ENCODE measurements at regions not wholly inside any gene's neighbourhood (a gene's known extent, or its start where the extent isn't known, plus 50 kb on each side); places are given as distances from the start of the nearest gene placed in this dataset.
A peak's percentile ranks its signal among the peaks of the same experiment; 100 is the strongest.

DNA sequence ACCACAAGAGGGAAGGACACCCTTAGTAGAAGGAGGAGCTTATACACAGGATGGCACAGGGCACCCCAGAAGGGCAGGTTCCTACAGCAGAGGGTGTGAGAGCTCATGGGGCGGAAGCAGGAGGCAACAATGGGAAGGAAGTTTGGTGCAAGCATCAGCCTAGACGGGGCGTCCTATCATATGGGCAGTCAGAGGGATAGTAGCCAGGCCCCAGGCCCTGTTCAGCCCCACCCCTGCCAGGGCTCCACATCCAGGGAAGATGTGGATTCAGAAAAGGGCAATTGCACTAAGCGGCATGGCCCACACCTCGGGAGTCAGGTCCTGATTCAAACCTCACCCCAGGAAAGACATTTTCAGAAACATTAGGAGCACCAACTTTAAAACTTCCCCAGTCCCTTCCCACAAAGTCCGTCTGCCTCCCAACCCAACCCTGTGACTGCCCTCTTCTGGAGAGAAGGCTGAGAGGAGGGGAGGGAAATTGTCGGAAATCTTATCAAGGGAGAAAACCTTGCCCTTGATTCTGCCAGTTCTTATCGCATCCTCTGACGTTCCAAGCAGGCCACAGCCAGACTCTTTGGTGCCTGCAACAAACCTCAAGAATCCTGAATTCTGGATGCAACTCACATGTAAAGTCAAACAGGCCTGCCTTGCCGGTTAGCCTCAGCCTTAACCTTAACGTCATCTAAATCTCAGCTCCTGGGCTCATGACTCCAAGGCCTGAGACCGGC, 198.8 kb upstream of the CDH5 start:
- no peaks in the 10 kb centered on the region for H3K36me3 ChIP-seq
- H3K4me3 ChIP-seq: no peak overlapping the region
- peak overlapping the region in 3 of 11 experiments; percentile 3 to 25 (median 12); a peak in 1 of 22 replicates for H3K27ac ChIP-seq
- H3K9me3 ChIP-seq (replicated peaks in 1 of 11): peaks cover 0 to 28% (median 14%) of the 10 kb centered on the region in 11 experiments; a peak in 15 of 22 replicates
- TF ChIP-seq Cebpa-rat (IDR thresholded peaks at IDR 0.05): no peak
- no peak overlapping the region for H3K9ac ChIP-seq
- no peaks in the 10 kb centered on the region for H4K20me1 ChIP-seq
- peaks cover 9 to 60% (median 14%) of the 10 kb centered on the region in 10 experiments; a peak in 18 of 20 replicates for H3K4me1 ChIP-seq
- no peaks in the 10 kb centered on the region for H3K27me3 ChIP-seq
- peak overlapping the region in 4 of 11 experiments; percentile 11 to 19 (median 15); a peak in 5 of 22 replicates for H3K4me2 ChIP-seq

DNA sequence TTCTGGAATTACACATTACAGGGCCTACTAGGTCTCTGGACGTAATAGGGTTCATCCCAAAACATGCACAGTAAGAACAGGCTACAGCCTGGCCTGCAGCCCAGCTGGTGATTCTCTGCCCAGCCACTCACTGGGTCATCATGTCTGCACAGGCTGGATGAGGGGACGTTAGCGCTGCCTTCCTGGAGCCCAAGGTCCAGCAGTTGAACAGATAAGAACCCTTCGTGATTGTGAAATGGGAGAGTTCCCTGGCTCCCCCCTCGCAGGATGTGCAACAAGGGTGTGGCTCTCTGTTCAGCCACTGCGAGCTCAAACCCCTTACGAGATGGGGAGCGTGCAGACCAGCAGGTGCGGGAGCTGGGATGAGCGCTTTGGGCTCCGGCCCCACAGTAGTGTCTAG, 200.0 kb upstream of the CDH5 start:
- peak overlapping the region in 5 of 11 experiments; percentile 39 to 57 (median 44); a peak in 11 of 22 replicates for H3K4me2 ChIP-seq
- H3K4me1 ChIP-seq: peaks cover 9 to 63% (median 16%) of the 10 kb centered on the region in 10 experiments; a peak in 17 of 20 replicates
- H3K9me3 ChIP-seq (replicated peaks in 1 of 11): peaks cover 0 to 25% (median 14%) of the 10 kb centered on the region in 11 experiments; a peak in 15 of 22 replicates
- no peak overlapping the region for H3K4me3 ChIP-seq
- H4K20me1 ChIP-seq: no peaks in the 10 kb centered on the region
- H3K27me3 ChIP-seq: no peaks in the 10 kb centered on the region
- no peaks in the 10 kb centered on the region for H3K36me3 ChIP-seq
- peak in 1 of 11 experiments; percentile 38; a peak in 1 of 22 replicates for TF ChIP-seq Cebpa-rat (IDR thresholded peaks at IDR 0.05)
- H3K9ac ChIP-seq: no peak overlapping the region
- H3K27ac ChIP-seq: 0 out of 22 replicates have a peak overlapping the region, but pooled peaks of 2 of the 11 experiments have one; percentile 5 to 25

DNA sequence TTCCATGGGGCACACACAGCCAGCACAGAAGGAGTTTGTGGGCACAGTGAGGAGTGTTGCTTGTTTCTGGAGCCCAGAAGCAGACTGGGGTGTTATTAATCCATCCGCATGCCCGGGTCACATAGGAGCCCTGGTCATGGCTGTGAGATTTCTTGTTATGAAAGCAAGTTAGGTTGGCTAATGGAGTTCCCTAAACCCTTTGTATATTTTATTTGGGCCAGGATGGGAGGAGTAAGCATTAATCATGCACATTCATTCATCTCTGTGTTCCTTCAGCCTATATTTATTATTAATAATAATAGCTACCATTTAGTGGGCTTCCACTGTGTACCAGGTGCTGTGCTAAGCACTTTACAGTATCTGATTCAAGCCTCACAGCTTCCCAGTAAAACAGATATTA, 200.6 kb upstream of the CDH5 start:
- no peak overlapping the region for H3K4me3 ChIP-seq
- H3K9ac ChIP-seq: no peak overlapping the region
- no peak for TF ChIP-seq Cebpa-rat (IDR thresholded peaks at IDR 0.05)
- no peaks in the 10 kb centered on the region for H3K27me3 ChIP-seq
- peak overlapping the region in 3 of 11 experiments; percentile 39 to 57 (median 46); a peak in 4 of 22 replicates for H3K4me2 ChIP-seq
- peaks cover 9 to 65% (median 16%) of the 10 kb centered on the region in 10 experiments; a peak in 18 of 20 replicates for H3K4me1 ChIP-seq
- H3K36me3 ChIP-seq: no peaks in the 10 kb centered on the region
- no peaks in the 10 kb centered on the region for H4K20me1 ChIP-seq
- H3K9me3 ChIP-seq (replicated peaks in 1 of 11): peaks cover 0 to 20% (median 14%) of the 10 kb centered on the region in 11 experiments; a peak in 15 of 22 replicates
- H3K27ac ChIP-seq: 0 out of 22 replicates have a peak overlapping the region, but pooled peaks of 1 of the 11 experiments have one; percentile 5

DNA sequence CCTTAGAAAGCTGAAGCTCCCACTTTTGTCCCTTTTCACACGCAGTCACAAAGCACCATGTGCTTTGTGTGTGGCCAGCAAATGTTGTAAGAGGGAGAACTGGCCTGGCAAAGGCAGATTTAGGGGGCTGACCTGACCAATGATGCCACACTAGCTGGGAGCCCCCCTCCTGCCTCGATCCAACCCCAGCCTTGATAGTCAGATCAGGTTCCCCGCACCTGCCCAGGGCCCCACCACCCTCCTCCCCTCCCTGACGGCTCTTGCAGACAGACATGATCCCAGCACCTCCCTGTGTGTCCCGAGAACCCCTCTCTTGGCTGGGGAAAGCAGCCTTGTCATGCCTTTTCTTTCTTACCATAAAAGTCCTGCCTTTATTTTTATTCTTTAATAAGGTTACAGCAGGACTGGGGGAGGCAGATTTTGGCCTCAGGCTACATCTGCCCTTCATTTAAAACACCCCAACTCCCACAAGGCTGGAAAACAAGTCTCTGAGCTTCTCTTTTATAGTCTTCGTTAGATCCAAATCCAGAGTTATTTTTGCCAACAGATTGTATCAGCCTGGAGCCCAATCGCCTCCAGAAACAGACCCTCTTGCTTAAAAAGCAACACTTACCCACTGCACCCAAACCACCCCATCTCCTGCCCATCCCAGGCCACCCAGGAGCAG, 201.8 kb upstream of the CDH5 start:
- no peak overlapping the region for H3K27ac ChIP-seq
- H3K27me3 ChIP-seq: no peaks in the 10 kb centered on the region
- no peaks in the 10 kb centered on the region for H3K36me3 ChIP-seq
- H3K9ac ChIP-seq: no peak overlapping the region
- no peak for TF ChIP-seq Cebpa-rat (IDR thresholded peaks at IDR 0.05)
- peaks cover 18 to 71% (median 25%) of the 10 kb centered on the region in 10 experiments; a peak in 19 of 20 replicates for H3K4me1 ChIP-seq
- peaks cover 0 to 20% (median 14%) of the 10 kb centered on the region in 11 experiments; a peak in 15 of 22 replicates for H3K9me3 ChIP-seq (replicated peaks in 1 of 11)
- no peak overlapping the region for H3K4me3 ChIP-seq
- H4K20me1 ChIP-seq: no peaks in the 10 kb centered on the region
- no peak overlapping the region for H3K4me2 ChIP-seq

DNA sequence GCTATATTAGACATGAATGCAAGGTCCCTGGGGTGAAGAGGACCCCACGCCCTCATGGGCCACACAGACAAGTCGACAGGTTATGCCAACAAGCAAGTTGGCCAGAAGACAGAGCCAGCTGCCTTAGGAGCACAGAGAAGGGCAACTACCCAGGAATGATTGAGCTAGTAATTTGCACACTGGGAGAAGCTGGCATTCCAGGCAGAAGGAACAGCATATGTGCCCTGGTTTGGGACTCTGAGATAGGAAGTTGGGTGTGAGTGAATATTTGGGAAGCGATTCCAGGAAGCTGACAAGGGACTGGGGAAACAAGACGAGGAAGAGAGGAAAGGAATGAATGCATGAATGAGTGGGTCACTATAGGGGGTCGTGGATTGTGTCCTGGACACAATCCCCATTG, 203.7 kb upstream of the CDH5 start:
- H3K4me3 ChIP-seq: no peak overlapping the region

DNA sequence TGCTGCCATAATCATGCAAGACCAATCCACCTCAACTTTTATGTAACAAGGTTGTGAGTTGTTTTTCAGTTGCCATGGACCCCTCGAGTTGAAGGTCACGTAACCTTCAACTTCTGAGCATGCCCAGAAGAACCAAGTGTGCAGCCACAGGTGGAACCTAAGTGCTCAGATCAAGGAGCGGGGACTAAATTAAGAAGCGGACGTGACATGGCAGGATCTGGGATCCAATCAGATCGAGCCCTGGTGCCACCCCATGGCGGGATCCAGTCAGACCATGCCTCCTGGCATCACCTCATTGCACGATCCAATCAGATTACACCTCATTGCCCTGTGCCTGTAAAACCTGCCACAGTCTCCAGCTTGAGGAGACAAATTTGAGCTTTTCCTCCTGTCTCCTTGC, 204.5 kb upstream of the CDH5 start:
- peak overlapping the region in 1 of 11 experiments; percentile 6; a peak in 1 of 22 replicates for H3K4me2 ChIP-seq
- no peak overlapping the region for H3K9ac ChIP-seq
- TF ChIP-seq Cebpa-rat (IDR thresholded peaks at IDR 0.05): no peak
- H3K27ac ChIP-seq: no peak overlapping the region
- no peaks in the 10 kb centered on the region for H4K20me1 ChIP-seq
- H3K9me3 ChIP-seq (replicated peaks in 1 of 11): peaks cover 0 to 7% (median 5%) of the 10 kb centered on the region in 11 experiments; a peak in 15 of 22 replicates
- no peaks in the 10 kb centered on the region for H3K36me3 ChIP-seq
- peaks cover 21 to 62% (median 30%) of the 10 kb centered on the region in 10 experiments for H3K4me1 ChIP-seq
- no peaks in the 10 kb centered on the region for H3K27me3 ChIP-seq
- H3K4me3 ChIP-seq: no peak overlapping the region

More for the DNA sequence above, 203.7 kb upstream of the CDH5 start:
- H3K9me3 ChIP-seq (replicated peaks in 1 of 11): peaks cover 0 to 16% (median 14%) of the 10 kb centered on the region in 11 experiments; a peak in 15 of 22 replicates
- 0 out of 22 replicates have a peak overlapping the region, but pooled peaks of 1 of the 11 experiments have one; percentile 12 for H3K9ac ChIP-seq
- peak overlapping the region; percentile 0 to 55 (median 31); a peak in 12 of 22 replicates for H3K4me2 ChIP-seq
- TF ChIP-seq Cebpa-rat (IDR thresholded peaks at IDR 0.05): no peak
- no peaks in the 10 kb centered on the region for H3K36me3 ChIP-seq
- no peaks in the 10 kb centered on the region for H4K20me1 ChIP-seq
- H3K27me3 ChIP-seq: no peaks in the 10 kb centered on the region
- no peak overlapping the region for H3K27ac ChIP-seq
- H3K4me1 ChIP-seq: peaks cover 18 to 66% (median 28%) of the 10 kb centered on the region in 10 experiments; a peak in 19 of 20 replicates

DNA sequence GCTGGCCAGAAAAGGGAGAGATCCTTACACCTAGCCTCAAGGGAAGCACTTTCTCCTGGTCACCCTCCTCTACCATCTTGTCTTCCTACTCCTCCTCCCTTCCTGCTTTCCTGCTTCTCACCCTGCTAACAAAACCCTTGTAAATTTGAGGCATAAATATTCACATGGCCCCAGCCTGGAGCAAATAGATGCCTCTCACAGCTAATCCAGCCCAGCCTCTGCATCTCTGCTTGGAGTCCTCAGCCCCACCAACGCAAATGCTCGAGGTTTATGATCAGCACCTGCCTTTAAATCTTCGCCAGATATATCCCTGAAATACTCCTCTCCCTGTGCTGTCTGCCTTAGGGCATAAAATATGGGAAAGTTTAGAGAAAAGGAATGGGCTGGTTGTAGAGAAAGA, 205.2 kb upstream of the CDH5 start:
- no peak for TF ChIP-seq Cebpa-rat (IDR thresholded peaks at IDR 0.05)
- no peaks in the 10 kb centered on the region for H3K36me3 ChIP-seq

DNA sequence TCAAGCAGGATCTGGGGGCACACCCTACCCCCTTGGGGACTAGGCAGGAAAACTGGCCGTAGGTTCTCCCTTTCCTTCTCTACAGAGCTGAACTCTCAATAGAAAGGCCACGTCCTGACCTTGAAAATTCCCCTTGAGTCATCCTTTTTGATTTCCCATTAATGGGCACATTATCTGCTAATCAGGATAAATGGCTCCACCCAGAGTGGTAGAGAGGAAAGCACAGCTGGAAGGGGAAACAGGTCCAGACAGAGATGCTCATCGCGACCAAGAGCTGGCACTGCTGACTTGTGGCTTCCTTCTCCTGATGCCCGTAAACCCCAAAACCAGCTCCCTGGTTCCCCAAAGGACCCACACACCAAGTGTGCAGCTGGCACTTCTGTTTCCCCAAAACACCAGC, 206.5 kb upstream of the CDH5 start:
- Histone ChIP-seq H3K4me2 (peak overlapping the region; percentile 0 to 66 (median 50); a peak in 15 of 22 replicates), H3K36me3 (no peaks in the 10 kb centered on the region), H3K27ac (no peak overlapping the region), H3K4me3 (no peak overlapping the region), H3K4me1 (peaks cover 39 to 66% (median 47%) of the 10 kb centered on the region in 10 experiments), H3K27me3 (no peaks in the 10 kb centered on the region), H4K20me1 (no peaks in the 10 kb centered on the region), H3K9me3 (replicated peaks in 1 of 11) (no peaks in the 10 kb centered on the region), H3K9ac (no peak overlapping the region)
- no peak for TF ChIP-seq Cebpa-rat (IDR thresholded peaks at IDR 0.05)

More for the DNA sequence above, 205.2 kb upstream of the CDH5 start:
- Histone ChIP-seq H3K4me3 (no peak overlapping the region), H3K4me2 (peak overlapping the region in 3 of 11 experiments; percentile 50 to 66 (median 52); a peak in 2 of 22 replicates), H3K9ac (no peak overlapping the region), H3K4me1 (peaks cover 28 to 61% (median 35%) of the 10 kb centered on the region in 10 experiments), H3K27ac (no peak overlapping the region), H3K9me3 (replicated peaks in 1 of 11) (peaks cover 0 to under 1% (median 0%) of the 10 kb centered on the region in 11 experiments; a peak in 2 of 22 replicates), H3K27me3 (no peaks in the 10 kb centered on the region), H4K20me1 (no peaks in the 10 kb centered on the region)

DNA sequence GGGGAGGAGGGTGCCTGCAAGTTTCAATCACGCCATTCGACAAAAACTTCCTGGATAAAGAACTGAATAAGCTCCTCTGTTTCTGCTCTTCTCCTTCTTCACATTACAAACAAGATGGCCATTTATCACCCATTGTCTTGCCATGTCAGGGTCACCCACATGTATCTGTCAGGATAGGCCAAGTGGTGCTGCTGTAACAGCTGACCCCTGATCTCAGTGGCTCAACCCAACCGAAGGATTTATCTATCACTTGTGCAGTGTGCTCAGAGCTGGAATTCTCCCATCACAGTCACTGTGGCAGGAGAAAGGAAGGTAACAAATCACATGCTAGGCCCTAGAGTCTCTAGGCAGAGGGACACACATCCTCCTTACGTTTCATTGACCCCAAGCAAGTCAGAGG, 210.0 kb upstream of the CDH5 start:
- Histone ChIP-seq H3K9me3 (replicated peaks in 1 of 11) (no peaks in the 10 kb centered on the region), H3K4me3 (no peak overlapping the region), H4K20me1 (no peaks in the 10 kb centered on the region), H3K9ac (no peak overlapping the region), H3K27me3 (no peaks in the 10 kb centered on the region), H3K4me1 (peaks cover 61 to 79% (median 68%) of the 10 kb centered on the region in 10 experiments), H3K36me3 (no peaks in the 10 kb centered on the region), H3K4me2 (peak overlapping the region; percentile 69 to 92 (median 77)), H3K27ac (peak overlapping the region in 1 of 11 experiments; percentile 2; a peak in 1 of 22 replicates)
- no peak for TF ChIP-seq Cebpa-rat (IDR thresholded peaks at IDR 0.05)

All from BLaER1 treated with 17β-estradiol and CSF1 and Interleukin-3, amounts not matched to agents 10 nM and 100 nM (cell line).